Stimulated activated CD4-positive, alpha-beta T cell treated with anti-CD3 and anti-CD28 coated beads, Interleukin-15, amount 100 ng/mL, for 48 hours (primary cell): ENCODE measurements at regions not wholly inside any gene's neighbourhood (a gene's known extent, or its start where the extent isn't known, plus 50 kb on each side); places are given as distances from the start of the nearest gene placed in this dataset.

Source experiments
- DNase-seq, 2 donors: peaks; one replicate each; pipeline ENCODE4 v3.0.0-alpha.2; 2020; ENCODE audit warnings: low read depth in 2 of 2

GRCh38 chr14:85357120-85357519 lies 172.8 kb upstream of the FLRT2 start:
- no peak for DNase-seq

DNA sequence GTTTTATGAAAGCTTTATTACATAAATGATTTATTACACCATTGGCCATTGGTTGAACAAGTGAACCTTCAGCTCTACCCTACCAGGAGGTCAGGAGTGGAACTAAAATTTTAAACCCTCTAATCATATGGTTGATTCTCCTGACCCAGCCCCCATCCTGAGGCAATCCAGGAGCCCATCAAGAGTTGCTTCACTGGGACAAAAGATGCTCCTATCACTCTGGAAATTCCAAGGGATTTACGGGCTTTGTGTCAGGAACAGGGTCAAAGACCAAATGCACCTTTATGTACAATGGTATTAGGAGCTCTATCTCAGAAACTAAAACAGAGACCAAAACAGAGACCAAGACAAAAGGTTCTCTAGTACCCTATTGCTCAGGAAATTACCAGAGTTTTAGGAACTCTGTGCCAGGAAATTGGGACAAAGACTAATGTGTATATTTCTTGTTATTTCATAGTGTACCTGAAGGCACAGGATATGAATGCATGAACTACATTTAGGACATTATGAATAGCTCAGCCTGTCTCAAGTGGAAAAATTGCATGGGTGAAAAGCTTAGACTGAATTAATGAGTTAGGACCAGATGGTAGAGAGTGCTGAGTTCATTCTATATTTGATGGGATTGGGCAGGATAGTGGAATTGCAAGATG lies 171.7 kb upstream of the FLRT2 start:
- DNase-seq, result no peak

DNA sequence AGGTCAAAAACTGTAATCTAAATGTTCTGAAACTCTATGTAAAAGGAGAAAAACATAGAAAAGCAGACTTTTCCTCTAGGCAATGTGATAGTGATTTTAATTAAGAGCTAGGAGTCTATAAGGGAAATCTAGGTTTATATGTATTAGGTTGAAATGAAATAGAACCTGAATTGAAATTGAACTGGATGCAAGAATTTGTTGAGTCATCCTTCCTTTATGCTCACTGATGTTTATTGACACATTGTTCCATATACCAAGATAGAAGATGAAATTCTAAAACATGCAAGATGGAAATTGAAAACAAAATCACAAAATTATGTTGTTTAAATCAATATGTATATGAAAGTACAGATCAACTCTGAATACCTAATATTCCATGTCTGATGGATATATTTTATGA lies 170.4 kb upstream of the FLRT2 start:
- no peak for DNase-seq

GRCh38 chr14:85363358-85363757 lies 166.6 kb upstream of the FLRT2 start:
- no peak for DNase-seq

- DNase-seq, result no peak
These were observed 163.7 kb upstream of the FLRT2 start for GRCh38 chr14:85366226-85366625.

DNA sequence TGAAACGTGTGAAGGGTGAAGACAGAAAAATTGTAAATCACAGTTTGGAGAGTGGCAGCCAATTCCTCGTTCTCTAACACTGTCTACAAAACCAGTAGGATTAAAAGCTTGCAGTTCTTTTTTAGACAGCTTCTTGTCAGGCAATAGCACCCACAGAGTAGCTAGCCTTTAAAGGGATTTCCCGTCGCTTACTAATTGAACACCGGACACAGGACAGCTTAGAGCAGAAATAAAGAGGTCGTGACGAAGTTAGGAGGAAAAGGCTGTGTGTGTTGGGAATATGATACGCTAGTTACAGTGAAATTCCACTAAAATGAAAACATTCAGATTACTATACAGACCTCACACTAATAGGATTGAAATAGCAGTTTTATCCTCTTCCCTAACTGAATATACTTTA lies 149.1 kb upstream of the FLRT2 start:
- DNase-seq, result no peak

DNA sequence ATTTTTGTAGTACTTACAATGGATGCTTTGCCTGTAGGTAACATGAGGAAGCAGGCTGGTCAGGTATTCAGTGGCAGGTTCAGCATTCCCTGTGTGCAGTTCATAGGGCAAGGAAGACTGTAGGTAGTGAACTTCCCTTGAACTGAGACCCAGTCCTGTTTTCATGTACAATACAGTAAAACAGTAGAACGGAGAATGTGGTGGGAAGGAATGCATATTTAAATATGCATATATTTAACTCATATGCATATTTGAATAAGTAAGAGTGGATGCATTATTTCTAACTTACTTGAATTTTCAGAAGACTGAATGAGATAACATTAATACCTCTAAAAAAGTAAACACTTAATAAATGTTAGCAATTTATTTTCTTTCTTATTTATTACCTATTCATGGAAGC lies 147.6 kb upstream of the FLRT2 start:
- no peak for DNase-seq

DNA sequence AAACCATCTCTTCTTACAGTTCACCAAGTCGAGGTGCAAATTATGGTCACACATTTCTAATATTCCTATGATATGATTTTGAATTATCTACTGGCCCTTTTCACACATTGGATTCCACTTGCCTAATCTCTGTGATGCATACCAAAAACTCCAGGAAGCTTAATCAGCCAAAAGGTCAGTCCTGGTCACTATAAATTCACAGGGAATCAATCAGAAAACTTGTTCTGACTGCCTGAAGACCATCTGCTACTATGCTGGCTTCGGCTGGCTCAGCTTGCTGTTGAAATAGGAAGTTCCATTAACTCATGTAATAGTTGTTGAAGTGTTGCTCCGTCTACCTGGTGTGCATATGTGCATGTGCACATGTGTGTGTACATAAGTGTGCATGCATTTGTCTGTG lies 142.8 kb upstream of the FLRT2 start:
- no peak for DNase-seq

DNA sequence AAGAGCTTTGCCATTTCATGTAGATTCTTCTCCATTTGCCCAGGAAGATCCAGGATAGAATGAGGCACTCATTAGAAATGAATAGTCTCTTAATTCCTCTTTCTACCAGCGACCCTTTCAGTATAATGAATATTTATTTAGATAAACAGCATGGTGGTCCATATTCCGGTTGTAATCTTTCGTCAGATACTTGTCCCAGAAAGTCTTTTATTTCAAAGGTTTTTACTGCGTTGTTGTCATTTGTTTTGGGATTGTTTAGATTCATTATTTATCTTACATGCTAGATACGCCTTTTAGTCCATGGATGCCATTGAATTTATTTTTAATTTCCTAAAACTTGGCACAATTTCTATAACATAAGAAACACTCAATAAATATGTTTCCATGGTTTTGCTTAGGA lies 139.7 kb upstream of the FLRT2 start:
- DNase-seq, result no peak

DNA sequence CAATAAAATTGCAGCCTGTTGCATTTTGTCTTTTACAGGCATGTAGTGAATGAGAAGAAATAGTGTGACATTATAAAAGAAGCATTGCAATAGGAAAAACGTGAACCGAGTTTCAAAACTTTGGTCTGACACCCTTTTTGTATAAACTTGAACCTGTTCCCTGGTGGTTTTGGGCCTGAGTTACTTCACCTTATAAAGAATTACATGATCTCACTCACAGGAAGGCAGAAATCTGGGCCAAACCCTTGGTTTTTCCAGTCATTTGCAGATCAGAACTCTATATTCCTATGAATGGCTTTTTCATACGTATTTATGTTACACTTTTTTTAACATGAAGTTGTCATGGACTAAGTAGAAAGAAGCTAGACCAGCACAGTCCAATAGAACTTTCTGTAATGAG lies 138.5 kb upstream of the FLRT2 start:
- no peak for DNase-seq

DNA sequence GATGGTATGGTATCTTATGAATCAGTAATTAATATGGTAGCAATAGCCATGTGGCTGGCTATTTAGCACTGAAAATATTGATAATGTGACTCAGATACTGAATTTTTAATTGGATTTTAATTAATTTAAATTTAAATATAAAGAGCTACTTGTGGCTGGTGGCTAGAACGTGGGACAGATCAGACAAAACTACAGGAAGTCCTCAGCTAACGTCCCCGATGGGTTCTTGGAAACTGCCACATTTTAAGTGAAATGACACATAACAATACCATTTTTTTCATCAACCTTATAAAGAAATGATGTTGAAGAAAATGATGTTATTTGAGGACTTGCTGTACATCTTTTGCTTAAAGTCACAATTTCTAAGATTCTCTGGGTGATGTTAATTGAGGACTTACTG lies 138.1 kb upstream of the FLRT2 start:
- DNase-seq, result no peak

GRCh38 chr14:85399186-85399585 lies 130.8 kb upstream of the FLRT2 start:
- no peak for DNase-seq

DNA sequence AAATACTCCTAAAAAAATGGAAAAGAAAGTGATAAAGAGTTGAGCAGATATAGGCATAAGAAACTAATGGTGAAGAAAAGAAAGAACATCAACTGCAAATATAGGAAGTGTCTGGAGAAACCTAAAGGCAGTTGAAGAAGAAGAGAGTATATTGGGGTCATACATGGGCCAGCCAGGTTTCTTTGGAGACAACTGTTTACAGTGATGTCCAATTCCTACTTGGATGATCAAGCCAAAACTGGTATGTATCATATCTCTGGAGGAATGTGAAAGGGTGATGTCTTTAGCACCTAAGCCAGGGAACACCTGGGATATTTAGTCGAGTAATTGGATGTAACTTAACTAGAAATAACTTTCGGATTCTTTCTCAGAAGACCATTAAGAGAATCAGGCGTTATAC lies 129.3 kb upstream of the FLRT2 start:
- no peak for DNase-seq

DNA sequence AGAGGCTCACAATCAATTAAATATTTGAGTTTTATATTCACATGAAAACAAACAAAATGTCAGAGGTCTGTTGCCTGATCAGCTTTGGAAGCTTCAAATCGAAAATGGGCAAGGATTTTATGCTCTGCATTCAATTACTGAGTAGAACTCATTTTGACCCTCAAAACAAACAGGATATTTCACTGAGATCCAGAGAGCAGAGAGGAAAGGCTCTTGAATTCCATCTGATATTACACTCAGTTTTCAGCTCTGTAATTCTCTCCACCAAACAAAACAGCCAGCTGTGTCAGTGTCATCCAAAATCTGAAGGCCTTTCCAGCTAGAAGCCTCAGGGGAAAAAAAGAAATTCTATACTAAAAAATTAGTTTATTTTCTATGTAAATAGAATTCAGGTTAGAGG lies 128.6 kb upstream of the FLRT2 start:
- no peak for DNase-seq

DNA sequence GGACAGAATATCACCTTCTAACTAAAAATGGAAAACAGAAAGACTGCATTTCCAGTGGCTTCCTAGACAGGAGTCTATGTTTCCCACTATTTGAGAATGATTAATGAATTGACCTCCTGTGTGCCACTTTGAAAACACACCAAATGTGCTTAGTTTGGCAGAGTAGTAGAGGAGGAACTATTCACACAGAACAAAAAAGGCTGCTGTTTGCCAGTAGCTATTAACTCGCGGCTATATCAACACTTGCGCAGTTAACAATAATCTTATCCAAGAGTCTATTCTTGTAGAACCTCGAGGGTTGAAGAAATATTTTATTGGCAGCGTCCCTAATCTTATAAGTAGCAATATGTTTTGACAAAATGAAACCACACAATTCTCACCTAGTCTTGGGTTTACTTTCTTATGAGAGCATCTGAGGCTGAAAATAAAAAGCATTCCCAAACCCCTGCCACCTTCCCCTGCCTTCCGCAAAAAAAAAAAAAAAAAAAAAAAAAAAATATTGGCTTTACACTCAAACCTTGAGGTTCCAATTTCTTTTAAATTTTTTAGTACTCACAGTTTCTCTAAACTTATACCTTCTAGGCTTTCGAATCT lies 127.3 kb upstream of the FLRT2 start:
- DNase-seq, result no peak

- DNase-seq, result no peak
These were observed 120.3 kb upstream of the FLRT2 start for GRCh38 chr14:85409481-85410210.

- no peak for DNase-seq
These were observed 117.2 kb upstream of the FLRT2 start for GRCh38 chr14:85412756-85413155.

- DNase-seq, result no peak
These were observed 116.0 kb upstream of the FLRT2 start for GRCh38 chr14:85413836-85414526.

DNA sequence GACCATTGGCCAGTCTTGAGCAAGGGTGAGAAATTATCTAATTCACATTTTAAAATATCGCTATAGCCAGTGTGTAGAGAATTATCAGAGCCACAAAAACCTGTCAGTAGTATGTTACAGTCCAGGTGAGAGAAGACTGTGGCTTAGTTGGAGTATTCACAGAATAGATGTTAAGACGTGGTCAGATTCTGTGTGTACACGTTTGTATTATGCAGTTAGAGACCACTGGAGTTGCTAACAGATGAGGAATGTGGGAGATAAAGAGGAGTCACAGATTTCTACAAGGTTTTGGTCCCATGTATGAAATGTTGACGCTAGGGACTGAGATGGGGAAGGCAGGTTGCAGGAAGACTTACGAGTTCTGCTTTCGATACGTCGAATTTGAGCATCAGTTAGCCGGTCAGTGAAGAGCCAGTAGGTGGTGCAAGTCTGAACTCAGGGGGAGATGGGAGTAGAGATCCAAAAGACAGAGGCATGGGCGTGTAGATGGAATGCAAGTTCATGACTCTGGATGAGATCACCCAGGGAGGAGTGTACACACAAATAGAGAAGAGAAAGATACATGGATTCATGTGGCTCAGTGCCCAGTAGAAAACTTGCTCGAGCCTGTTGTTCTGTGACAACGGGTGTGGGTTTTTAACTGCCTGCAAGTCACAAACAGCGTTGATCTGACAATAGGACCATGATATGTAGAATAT lies 114.8 kb upstream of the FLRT2 start:
- DNase-seq, result no peak

- no peak for DNase-seq
These were observed 113.2 kb upstream of the FLRT2 start for GRCh38 chr14:85416771-85417170.

DNA sequence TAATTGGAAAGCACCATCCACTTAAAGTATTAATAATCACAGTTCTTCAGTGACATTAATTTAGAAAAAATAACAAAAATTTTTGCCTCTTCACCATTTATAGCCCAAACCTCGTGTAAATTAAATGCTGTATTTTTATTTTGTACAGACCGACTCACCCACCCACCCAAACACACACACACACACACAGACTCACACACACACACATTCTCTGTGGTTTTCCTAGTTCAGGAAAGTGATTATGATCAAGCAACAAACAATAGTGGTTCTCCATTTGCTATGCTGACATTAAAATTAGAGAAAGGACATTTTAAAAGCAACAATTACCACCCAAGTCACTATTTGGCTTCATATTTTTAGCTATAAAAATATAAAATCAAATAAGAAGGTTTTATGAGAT lies 112.5 kb upstream of the FLRT2 start:
- no peak for DNase-seq

- DNase-seq, result no peak
These were observed 111.2 kb upstream of the FLRT2 start for GRCh38 chr14:85418721-85419120.
